ENCODE measurements at regions not wholly inside any gene's neighbourhood (a gene's known extent, or its start where the extent isn't known, plus 50 kb on each side); places are given as distances from the start of the nearest gene placed in this dataset.

- no peaks in the 10 kb centered on the region for H3K4me1 Mint-ChIP-seq
- no peaks in the 10 kb centered on the region for H3K36me3 Mint-ChIP-seq (ENCODE audit: low read depth)
- H3K27me3 Mint-ChIP-seq (ENCODE audit: low read depth), result peaks cover 6% of the 10 kb centered on the region
- TF ChIP-seq CTCF (conservative IDR thresholded peaks at IDR 0.05), result no peak
- no peak overlapping the region for H3K4me3 Mint-ChIP-seq
- no peak overlapping the region for H3K27ac Mint-ChIP-seq (ENCODE audit: unreplicated experiment)
- no peak for DNase-seq (ENCODE audit: low read depth, low spot score)
- H3K9me3 Mint-ChIP-seq, result no peaks in the 10 kb centered on the region
Observed at GRCh38 chr4:54959131-54959530, 166.3 kb downstream of the KDR start.

GRCh38 chr4:54958236-54958635, 167.2 kb downstream of the KDR start:
- H3K4me3 Mint-ChIP-seq, result no peak overlapping the region
- H3K9me3 Mint-ChIP-seq, result no peaks in the 10 kb centered on the region
- H3K4me1 Mint-ChIP-seq, result no peaks in the 10 kb centered on the region
- no peak for DNase-seq (ENCODE audit: low read depth, low spot score)
- no peak for TF ChIP-seq CTCF (conservative IDR thresholded peaks at IDR 0.05)
- H3K36me3 Mint-ChIP-seq (ENCODE audit: low read depth), result no peaks in the 10 kb centered on the region
- peaks cover 5% of the 10 kb centered on the region for H3K27me3 Mint-ChIP-seq (ENCODE audit: low read depth)
- no peak overlapping the region for H3K27ac Mint-ChIP-seq (ENCODE audit: unreplicated experiment)

GRCh38 chr4:54954656-54955388, 170.6 kb downstream of the KDR start:
- H3K4me3 Mint-ChIP-seq, result no peak overlapping the region
- no peaks in the 10 kb centered on the region for H3K9me3 Mint-ChIP-seq
- H3K27me3 Mint-ChIP-seq (ENCODE audit: low read depth), result no peaks in the 10 kb centered on the region
- no peaks in the 10 kb centered on the region for H3K36me3 Mint-ChIP-seq (ENCODE audit: low read depth)
- no peak for TF ChIP-seq CTCF (conservative IDR thresholded peaks at IDR 0.05)
- no peaks in the 10 kb centered on the region for H3K4me1 Mint-ChIP-seq
- no peak for DNase-seq (ENCODE audit: low read depth, low spot score)
- H3K27ac Mint-ChIP-seq (ENCODE audit: unreplicated experiment), result no peak overlapping the region

- H3K27me3 Mint-ChIP-seq (ENCODE audit: low read depth), result no peaks in the 10 kb centered on the region
- H3K36me3 Mint-ChIP-seq (ENCODE audit: low read depth), result no peaks in the 10 kb centered on the region
- TF ChIP-seq CTCF (conservative IDR thresholded peaks at IDR 0.05), result no peak
- no peak overlapping the region for H3K4me3 Mint-ChIP-seq
- H3K27ac Mint-ChIP-seq (ENCODE audit: unreplicated experiment), result no peak overlapping the region
- DNase-seq (ENCODE audit: low read depth, low spot score), result no peak
- H3K4me1 Mint-ChIP-seq, result peaks cover 16% of the 10 kb centered on the region
- H3K9me3 Mint-ChIP-seq, result peaks cover 3% of the 10 kb centered on the region
Observed at GRCh38 chr4:54946741-54947140, 178.7 kb downstream of the KDR start.

- Mint-ChIP-seq H3K9me3 (peaks cover 3% of the 10 kb centered on the region), H3K4me1 (peaks cover 16% of the 10 kb centered on the region), H3K27ac (ENCODE audit: unreplicated experiment) (no peak overlapping the region), H3K27me3 (ENCODE audit: low read depth) (no peaks in the 10 kb centered on the region), H3K36me3 (ENCODE audit: low read depth) (no peaks in the 10 kb centered on the region), H3K4me3 (no peak overlapping the region)
- no peak for TF ChIP-seq CTCF (conservative IDR thresholded peaks at IDR 0.05)
- no peak for DNase-seq (ENCODE audit: low read depth, low spot score)
Observed at GRCh38 chr4:54945838-54946237, 179.6 kb downstream of the KDR start.

Measured in neural crest cell (in vitro differentiated cells).